HG02943 (cell line): ENCODE measurements at regions not wholly inside any gene's neighbourhood (a gene's known extent, or its start where the extent isn't known, plus 50 kb on each side); places are given as distances from the start of the nearest gene placed in this dataset.
"Not testable (repeated sequence)": the region's sequence is repeated elsewhere in the genome, so short reads cannot be mapped to it uniquely, and the experiment has no call there.

ENCODE experiments used
- ATAC-seq: cut with Tn5 transposase; IDR thresholded peaks from one replicate; pipeline ENCODE4 v1.9.1; 2021; ENCODE audit warnings: mild to moderate bottlenecking, low read depth, moderate library complexity; ENCODE audit not compliant: unreplicated experiment

DNA sequence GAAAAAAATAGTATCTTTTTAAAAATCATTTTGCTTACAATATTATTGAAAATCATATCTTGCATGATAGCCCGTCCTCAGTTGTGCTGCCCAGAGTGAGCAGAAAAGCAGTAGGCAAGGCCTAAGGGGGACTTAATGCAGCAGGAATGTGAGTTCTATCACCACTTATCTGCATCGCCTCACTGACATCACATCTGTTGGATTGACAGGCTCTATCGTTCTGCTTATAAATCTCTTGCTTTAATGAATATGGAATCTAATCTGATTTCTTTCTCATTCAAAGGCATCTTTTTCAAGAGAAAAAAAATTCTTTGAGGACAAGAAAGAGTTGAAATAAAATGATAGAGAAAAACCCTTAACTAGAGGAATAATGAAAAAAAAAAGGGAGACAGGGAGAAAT lies 249.9 kb downstream of the PAPSS1 start:
- ATAC-seq = no peak

DNA sequence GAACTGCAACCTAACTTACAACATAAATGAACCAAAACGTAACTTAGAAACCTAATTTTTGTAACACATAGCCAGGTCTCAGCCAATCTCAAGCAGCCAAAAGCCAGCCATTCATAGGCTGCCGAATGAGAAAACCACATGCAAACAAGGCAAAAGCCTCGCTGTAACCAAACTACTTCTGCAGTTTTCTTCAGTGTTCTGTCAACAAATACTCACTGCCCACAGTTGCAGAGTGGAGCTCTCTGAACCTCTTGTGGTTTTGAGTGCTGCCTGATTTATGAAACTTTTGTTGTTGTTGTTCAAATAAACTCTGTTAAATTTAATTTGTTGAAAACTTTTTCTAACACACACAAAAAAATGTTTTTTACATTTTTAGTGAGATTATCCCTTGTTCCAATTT lies 251.2 kb downstream of the PAPSS1 start:
- no peak for ATAC-seq

DNA sequence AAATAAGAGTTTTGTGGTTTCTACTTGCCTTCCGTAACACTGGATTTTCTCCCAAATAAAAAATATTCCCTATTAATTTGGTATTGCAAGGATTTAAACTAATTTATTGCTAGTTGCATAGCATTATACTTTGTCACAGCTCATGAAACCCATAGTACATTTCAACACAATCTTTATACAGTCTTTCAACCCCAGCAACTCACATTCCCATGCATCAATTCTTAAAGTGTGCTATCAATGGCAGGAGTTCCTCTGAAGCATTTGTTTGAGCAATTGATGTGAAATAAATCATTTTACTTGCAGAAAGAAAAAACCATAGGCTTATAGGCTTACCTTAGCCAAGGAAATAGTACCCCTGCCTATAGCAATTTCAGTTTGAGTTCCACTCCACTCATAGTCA lies 251.9 kb downstream of the PAPSS1 start:
- ATAC-seq = no peak

DNA sequence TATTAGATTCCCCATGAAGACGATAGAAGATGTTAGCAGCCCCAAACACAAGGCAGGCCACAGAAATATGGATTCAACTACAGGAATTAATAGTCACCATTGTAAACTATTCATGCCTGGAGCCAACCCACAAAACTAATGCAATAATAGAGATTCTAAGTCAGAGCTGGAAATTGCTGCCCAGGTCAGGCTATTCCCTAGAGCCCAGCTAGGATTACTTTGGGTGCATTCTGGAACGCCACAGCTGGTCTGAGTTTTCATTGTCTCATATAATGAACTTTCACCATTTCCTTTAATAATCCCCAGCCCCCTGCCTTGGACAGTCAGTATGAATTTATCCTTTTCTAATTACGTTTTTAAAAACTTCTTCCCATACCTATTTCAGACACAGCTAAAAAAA lies 252.6 kb downstream of the PAPSS1 start:
- ATAC-seq = no peak

DNA sequence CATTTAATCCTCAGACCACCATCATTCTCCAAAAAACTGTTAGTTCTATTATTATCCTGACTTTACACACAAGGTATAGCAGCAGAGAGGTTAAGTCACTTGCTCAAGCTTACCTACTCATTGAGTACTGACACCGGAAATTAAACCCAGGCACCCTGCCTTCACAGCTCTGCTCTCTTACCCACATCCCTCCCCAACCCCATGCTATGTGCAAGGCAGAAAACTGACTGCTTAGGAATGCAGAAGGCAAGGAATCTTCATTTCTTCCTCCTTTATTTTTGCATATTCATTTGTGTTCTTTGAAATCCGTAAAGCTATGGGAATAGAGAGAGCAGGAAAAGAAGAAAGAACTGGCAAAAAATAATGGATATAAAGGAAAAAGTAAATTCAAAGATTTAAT lies 261.8 kb downstream of the PAPSS1 start:
- ATAC-seq = no peak

DNA sequence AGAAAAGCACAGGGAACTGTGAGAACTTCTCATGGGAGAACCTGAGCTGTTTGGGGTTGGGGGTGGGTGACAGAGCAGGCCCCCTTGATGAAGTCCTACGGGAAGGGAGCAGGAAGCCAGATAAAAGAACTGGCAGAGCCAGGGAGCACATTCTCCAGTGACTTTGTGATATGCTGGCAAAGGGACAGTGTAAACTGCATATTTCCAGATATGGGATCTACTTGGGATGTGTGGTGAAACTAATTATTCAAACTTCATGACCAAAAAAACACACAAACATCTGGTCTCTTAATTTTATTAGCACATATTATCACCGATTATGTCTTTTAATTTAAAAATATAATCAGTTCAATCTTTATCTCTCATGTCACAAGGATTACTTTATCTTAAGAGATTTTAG lies 266.0 kb downstream of the PAPSS1 start:
- ATAC-seq = no peak

DNA sequence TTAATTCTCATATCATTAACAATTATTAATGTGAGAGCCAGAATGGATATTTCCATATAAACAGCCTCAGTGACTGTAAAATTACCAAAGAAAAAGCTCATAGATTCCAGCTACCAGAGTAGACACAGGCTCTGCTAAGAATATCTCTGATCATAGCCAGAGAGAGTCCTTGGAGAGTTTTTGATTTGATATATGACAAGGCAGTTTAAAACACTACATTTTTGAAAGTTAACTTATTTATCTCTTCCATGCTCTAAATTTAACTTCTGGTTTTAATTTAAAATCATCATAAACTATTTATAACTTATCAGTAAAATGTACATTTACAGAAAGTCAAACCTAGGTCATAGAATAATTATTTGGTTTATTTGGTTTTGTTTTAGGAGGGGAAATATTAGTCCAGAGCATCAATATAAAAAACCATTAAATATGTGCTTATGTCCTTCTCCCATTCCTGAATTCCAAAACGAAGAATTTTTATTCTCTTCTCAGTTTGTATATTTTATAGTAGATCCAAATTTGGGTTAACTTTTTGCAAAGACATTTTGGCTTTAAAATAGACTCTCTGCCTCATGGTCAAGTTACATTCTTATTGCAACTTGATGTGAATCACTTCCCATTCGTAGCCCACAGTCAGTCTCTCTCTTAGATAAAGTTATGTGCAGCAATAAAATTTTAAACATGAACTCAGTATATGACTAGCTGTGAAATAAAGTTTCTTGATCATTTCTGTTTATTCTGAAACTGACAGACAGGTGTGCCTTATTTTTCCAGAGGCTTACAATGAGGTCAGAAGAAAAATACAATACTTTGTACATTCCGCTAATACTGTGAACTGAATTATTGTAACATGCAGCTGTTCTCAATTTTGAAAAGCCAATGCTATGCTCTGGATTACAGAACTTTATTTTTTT lies 267.1 kb downstream of the PAPSS1 start:
- no peak for ATAC-seq

DNA sequence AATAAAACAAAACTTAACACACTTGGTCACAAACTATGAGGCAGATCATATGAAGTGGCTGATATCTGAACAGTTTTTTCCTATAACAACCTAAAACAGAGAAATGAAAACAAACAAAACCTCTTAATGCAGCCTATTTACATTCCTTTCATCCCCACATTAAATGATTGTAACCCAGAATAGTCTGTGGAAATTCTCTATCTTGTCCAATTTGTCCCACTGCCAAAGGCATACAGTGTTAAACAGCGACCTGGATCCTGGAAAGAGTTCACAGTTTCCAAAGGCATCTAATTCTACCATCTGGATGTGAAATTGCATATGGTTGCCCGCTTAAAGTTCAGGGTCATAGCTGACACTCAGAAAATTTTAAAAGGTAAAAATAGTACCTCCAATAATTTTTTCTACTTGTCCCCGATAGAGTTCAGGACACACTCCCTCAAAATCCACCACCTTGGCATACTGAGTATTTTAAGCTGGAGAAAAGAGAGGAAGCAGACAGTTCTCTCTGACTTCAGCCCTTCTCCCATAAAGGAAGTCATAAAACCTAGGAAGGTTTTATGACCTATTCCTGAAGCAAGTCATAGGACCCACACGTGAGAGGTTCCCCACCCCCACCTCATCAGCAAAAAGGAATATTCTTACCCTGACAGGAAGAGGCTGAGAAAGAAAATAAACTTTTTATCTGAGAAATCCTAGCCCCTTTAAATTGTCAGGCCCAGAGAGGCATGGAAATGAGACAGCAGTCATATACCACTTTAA lies 270.2 kb downstream of the PAPSS1 start:
- ATAC-seq = no peak

DNA sequence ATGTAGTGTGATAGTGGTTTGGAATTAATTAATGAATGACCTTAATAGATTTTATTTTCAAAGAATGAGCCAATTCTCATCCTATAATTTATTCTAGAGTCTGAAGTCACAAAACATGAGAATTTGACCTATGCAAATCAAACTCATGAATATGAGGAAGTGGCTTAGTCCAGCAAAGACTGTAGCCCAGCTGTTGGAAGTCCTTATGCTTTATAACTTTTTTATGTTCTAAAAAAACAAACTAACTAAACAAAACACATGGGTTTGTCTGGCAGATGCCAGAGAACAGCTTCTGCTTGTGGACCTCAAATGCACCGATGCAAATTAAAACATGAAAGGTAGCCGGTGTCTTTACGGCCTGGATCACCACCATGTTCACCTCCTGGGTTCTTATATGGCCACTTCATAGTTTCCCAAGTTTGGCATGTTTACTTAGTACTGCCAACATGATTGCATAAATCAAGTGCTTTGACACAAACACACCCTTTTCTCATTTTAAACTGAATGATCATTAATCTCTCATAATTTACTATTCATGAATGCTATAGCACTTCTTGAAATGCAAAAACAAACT lies 277.4 kb downstream of the PAPSS1 start:
- ATAC-seq = no peak

DNA sequence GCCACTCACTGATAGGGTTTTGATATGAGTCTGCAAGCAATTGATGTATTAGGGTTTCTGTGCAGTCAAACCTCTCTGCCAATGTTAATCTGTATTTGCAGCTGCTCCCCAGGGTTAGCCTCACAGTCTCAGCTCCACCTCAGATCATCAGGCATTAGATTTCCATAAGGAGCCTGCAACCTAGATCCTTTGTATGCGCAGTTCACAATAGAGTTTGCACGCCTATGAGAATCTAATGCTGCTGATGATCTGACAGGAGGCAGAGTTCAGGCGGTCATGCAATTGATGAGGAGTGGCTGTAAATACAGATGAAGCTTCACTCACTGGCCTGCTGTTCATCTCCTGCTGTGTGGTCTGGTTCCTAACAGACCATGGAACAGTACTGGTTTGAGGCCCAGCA lies 280.6 kb downstream of the PAPSS1 start:
- ATAC-seq = no peak

DNA sequence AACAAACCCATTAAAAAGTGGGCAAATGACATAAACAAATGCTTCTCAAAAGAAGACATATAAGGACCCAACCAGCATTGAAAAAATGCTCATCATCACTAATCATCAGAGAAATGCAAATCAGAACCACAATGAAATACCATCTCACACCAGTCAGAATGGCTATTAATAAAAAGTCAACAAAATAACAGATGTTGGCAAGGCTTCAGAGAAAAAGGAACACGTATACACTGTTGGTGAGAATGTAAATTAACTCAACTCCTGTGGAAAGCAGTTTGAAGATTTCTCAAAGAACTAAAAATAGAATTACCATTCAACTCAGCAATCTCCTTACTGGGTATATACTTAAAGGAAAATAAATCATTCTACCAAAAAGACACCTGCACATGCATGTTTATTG lies 283.6 kb downstream of the PAPSS1 start:
- ATAC-seq = not testable (repeated sequence)

DNA sequence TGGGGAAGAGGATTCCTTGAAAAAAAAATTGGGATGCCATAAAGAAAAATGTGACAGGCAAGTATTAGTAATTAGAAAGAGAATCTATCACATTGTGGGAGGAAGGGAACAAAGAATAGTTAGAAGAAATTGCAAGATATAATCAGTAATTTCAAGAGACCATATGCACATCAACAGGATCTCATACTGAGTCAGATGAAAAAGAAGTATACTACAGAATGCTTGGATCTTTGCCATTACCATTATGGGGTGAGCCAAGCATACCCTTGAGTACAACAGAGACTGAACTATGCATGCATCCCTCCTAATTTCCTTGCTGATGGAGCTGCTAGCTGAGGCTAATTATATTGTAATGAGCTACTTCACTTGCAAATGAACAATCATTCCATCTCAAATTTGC lies 287.6 kb downstream of the PAPSS1 start:
- ATAC-seq = no peak

DNA sequence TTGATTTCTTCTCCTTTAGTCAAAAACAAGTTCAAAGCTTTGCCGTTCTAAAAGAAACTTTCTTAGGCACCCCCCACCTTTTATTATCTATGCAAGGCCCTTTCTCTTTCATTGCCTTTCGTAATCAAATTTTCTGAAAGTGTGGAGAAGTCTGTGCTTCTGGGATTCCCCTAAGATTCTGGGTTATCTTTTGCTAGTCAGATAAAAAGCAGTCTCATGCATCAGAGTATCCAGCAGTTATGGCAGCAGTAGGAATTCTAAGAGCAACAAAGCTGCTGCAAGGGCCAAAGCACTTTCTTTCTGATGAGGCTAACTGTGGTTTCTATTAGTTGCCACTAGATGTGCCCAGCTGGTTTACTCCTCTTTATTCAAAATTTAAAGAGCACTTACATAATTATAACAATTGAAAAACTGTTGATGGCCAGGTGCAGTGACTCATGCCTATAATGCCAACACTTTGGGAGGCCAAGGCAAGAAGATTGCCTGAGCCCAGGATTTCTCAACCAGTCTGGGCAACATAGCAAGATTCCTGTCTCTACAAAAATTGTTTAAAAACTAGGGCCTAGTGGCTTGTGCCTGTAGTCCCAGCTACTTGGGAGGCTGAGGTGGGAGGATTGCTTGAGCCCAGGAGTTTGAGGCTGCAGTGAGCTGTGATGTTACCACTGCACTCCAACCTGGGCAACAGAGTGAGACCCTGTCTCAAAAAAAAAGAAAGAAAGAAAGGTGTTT lies 296.2 kb downstream of the PAPSS1 start:
- ATAC-seq = no peak

DNA sequence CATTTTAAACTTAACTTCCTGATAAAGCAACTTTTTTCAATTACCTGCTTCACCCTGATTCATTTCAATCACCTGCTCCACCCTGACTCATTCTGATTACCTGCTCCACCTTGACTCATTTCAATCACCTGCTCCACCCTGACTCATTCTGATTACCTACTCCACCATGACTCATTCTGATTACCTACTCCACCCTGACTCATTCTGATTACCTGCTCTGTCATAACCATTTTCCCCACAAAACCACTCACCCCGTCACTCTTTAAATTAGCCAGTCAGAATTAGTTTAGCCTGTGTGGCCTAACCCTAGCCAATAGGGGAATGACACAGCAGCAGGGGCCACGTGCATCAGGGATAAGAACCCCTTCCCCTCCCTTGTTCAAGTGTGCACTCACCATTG lies 300.5 kb downstream of the PAPSS1 start:
- not testable (repeated sequence) for ATAC-seq

DNA sequence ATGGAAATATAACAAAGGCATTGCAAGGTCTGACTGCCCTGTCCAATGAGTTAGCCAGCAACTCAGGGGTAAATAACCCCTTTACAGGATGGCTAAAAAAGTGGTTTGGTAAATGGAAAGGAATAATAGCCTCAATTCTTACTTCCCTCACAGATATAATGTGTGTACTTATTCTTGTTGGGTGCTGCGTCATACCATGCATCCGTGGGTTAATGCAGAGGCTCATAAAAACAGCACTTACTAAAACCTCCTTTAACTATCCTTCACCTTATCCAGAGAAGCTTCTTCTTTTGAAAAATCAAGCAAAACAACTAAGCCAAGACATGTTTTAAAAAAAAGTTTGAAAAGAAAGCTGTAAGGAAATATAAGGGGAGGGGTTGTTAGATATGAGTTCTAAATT lies 301.0 kb downstream of the PAPSS1 start:
- no peak for ATAC-seq

DNA sequence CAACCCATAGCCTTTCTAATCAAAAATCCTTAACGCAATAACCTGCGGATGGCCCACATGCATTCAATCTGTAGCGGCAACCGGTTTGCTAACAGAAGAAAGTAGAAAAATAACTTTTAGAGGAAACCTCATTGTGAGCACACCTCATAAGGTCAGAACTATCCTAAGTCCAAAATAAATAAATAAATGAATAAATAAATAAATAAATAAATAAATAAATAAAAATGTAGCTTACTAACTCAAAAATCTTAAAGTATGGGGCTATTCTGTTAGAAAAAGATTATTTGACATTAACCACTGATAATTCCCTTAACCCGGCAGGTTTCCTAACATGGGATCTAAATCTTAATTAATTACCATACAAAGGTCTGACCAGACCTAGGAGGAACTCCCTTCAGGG lies 304.5 kb downstream of the PAPSS1 start:
- ATAC-seq = not testable (repeated sequence)

DNA sequence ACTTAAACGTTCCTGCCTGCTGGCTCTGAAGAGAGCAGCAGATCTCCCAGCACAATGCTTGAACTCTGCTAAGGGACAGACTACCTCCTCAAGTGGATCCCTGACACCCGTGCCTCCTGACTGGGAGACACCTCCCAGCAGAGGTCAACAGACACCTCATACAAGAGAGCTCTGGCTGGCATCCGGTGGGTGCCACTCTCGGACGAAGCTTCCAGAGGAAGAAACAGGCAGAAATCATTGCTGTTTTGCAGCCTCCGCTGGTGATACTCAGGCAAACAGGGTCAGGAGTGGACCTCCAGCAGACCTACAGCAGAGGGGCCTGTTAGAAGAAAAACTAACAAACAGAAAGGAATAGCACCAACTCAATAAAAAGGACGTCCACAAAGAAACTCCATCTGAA lies 310.2 kb downstream of the PAPSS1 start:
- not testable (repeated sequence) for ATAC-seq

DNA sequence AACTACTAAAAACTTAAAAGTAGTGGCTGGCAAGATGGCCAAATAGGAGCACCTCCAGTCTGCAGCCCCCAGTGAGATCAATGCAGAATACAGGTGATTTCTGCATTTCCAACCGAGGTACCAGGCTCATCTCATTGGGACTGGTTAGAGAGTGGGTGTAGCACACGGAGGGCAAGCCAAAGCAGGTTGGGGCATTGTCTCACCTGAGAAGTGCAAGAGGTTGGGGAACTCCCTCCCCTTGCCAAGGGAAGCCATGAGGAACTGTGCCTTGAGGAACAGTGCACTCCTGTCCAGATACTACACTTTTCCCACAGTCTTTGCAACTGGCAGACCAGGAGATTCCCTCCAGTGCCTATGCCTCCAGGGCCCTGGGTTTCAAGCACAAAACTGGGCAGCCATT lies 311.1 kb downstream of the PAPSS1 start:
- no peak for ATAC-seq

DNA sequence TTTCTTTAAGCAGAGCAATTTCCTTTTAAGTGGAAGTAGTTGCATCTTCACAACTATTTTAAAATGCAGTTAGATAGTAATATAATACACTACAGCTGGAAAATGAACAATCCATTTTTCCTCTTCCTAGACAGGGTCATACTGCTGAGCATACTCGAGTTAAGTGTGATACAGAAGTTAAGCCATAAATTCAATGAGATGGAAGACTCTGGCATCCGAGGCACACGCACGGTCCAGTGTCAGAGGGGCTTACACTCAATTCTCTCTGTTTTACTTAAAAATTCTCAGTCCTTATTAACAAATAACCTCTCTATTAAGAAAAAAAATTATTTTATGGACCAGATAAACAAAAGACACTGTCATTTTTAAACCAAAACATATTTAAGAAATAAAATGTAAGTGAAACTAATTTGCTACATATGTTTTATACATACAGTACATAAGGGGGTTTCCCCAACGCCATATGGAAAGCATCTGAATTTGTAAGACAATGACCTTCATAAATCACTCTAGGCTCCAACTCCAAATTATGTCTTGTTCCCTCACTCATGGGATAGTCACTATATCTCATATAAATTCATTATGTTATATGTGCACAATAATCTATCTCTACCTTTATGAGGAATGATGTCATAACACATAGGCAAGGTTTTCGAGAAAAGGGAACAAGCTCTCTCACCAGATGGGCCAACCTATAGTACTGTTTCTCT lies 315.3 kb downstream of the PAPSS1 start:
- no peak for ATAC-seq

DNA sequence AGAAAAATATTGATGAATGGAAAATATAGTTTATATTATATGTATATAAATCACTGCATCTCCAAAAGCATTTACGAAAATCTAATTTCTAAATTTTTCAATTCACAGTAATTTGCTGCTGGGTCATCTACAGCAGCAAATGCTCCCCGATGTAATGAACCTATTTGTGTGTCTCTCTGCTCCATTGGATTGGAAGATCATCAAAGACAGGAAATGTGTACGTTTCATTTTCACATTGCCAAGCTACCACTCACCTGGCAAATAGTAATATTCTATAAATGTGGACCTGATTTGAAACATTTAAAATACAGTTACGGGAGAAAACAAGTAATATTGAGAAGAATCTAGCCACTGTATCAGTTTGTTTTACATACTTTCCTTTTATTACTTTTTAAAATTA lies 317.7 kb downstream of the PAPSS1 start:
- ATAC-seq = no peak
